Kidney (tissue), 13 donors: ENCODE measurements at regions not wholly inside any gene's neighbourhood (a gene's known extent, or its start where the extent isn't known, plus 50 kb on each side); places are given as distances from the start of the nearest gene placed in this dataset.

Source experiments
- DNase-seq, 5 donors: peaks; one replicate each; pipeline ENCODE4 v3.0.0-alpha.2; 2013 to 2020
- FAIRE-seq: peaks from 2 replicates; lab custom pipeline; 2012; peaks lifted over from hg19 to GRCh38; lab: Jason Lieb, UNC
- H3K27ac ChIP-seq, 2 donors: one replicate each; pipeline ENCODE4 v1.7.0; 2013; ENCODE audit warnings: low read depth in 2 of 2, low read length in 2 of 2, inconsistent platforms in 1 of 2
- H3K27me3 ChIP-seq: one replicate; pipeline ENCODE4 v1.7.1; 2013; ENCODE audit warnings: low read length, inconsistent platforms; ENCODE audit not compliant: control insufficient read depth, insufficient read depth
- H3K36me3 ChIP-seq, 3 donors: one replicate each; pipeline versions ENCODE4 v1.7.0 to v1.7.1; 2013; ENCODE audit warnings: low read length in 3 of 3, control low read depth in 1 of 3, inconsistent platforms in 1 of 3; ENCODE audit not compliant: insufficient read depth in 3 of 3, control insufficient read depth in 2 of 3
- H3K4me1 ChIP-seq, 3 donors: one replicate each; pipeline versions ENCODE4 v1.7.0 to v1.7.1; 2013; ENCODE audit warnings: low read length in 3 of 3, inconsistent platforms in 1 of 3, low read depth in 1 of 3; ENCODE audit not compliant: control insufficient read depth in 2 of 3, insufficient read depth in 2 of 3
- H3K4me3 ChIP-seq, 3 donors: one replicate each; pipeline versions ENCODE4 v1.7.0 to v1.8.1; 2013; ENCODE audit warnings: low read length in 3 of 3, control low read depth in 1 of 3, inconsistent platforms in 1 of 3
- H3K9ac ChIP-seq, 3 donors: one replicate each; pipeline versions ENCODE4 v1.7.0 to v1.7.1; 2013; ENCODE audit warnings: low read length in 3 of 3, control low read depth in 1 of 3, inconsistent platforms in 1 of 3
- H3K9me3 ChIP-seq, 3 donors: one replicate each; pipeline versions ENCODE4 v1.7.0 to v1.7.1; 2013; ENCODE audit warnings: low read length in 3 of 3, control low read depth in 1 of 3, inconsistent platforms in 1 of 3; ENCODE audit not compliant: control insufficient read depth in 2 of 3, insufficient read depth in 1 of 3
- intact Hi-C: fragments of 100-400 bp; cut with DNase I; formaldehyde crosslinking; loops from one replicate; pipeline ENCODE4 v1.11.1; 2022
- TF ChIP-seq, protein P1 (sequence below): IDR thresholded peaks from 3 replicates; pipeline ENCODE4 v1.5.1; 2012; ENCODE audit warnings: mild to moderate bottlenecking, moderate library complexity, borderline replicate concordance; ENCODE audit not compliant: insufficient read depth; ENCODE audit errors: extremely low read depth
- donor health status: control.
- donor health status: control.
- donor health status: control.
- donor health status: control.
- donor health status: control.
- donor health status: DM: yes; HTN: yes; CAD: no.
- donor health status: Normal renal cell carcinoma (clear cell type).

DNA sequence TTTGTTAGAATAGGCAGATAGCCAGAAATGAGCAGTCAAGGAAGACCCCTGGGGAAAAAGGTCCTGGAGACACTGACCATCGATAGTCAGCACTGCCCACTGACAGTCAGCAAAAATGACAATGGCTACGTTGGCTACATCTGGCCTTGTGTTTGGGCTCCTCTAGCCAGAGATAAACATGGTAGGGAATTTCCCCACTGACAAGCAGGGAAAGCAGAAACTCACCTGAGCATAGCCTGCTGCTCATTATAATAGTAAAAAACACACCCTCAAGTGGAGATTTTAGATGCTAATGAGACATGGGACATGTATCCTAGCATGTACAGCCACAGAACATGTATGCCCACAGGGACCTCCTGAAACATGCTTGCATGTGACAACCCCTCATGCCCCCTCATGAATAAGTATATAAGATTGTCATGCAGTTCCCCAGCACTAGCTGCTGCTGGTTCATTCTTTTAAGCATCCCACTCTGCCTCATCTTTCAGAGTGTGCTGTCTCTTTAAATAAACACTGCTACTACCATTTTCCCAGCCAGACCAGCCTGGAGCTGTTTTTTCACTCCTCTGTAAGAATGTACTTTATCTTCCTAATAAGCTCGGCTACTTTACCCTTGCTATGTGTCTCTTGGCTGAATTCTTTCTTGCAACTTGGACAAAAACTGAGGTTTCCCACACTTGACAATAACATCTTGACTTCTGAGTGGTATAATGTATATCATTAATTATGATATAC is 550.1 kb upstream of the CDH8 start:
- intact Hi-C loops, result no loop called here
- Histone ChIP-seq H3K9ac (no peak overlapping the region), H3K9me3 (no peaks in the 10 kb centered on the region), H3K4me3 (no peak overlapping the region), H3K36me3 (no peaks in the 10 kb centered on the region), H3K27me3 (no peaks in the 10 kb centered on the region), H3K27ac (no peak overlapping the region), H3K4me1 (no peaks in the 10 kb centered on the region)
- DNase-seq (no peak), FAIRE-seq (no peak)
- TF ChIP-seq, protein P1, sequence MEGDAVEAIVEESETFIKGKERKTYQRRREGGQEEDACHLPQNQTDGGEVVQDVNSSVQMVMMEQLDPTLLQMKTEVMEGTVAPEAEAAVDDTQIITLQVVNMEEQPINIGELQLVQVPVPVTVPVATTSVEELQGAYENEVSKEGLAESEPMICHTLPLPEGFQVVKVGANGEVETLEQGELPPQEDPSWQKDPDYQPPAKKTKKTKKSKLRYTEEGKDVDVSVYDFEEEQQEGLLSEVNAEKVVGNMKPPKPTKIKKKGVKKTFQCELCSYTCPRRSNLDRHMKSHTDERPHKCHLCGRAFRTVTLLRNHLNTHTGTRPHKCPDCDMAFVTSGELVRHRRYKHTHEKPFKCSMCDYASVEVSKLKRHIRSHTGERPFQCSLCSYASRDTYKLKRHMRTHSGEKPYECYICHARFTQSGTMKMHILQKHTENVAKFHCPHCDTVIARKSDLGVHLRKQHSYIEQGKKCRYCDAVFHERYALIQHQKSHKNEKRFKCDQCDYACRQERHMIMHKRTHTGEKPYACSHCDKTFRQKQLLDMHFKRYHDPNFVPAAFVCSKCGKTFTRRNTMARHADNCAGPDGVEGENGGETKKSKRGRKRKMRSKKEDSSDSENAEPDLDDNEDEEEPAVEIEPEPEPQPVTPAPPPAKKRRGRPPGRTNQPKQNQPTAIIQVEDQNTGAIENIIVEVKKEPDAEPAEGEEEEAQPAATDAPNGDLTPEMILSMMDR, result no peak

GRCh38 chr16:62585041-62585545 is 548.9 kb upstream of the CDH8 start:
- no peak for DNase-seq
- intact Hi-C loops, result no loop called here
- H3K9ac ChIP-seq, result no peak overlapping the region
- H3K27me3 ChIP-seq, result no peaks in the 10 kb centered on the region
- TF ChIP-seq, protein P1, result no peak
- no peaks in the 10 kb centered on the region for H3K36me3 ChIP-seq
- H3K9me3 ChIP-seq, result no peaks in the 10 kb centered on the region
- H3K4me1 ChIP-seq, result no peaks in the 10 kb centered on the region
- no peak for FAIRE-seq
- no peak overlapping the region for H3K4me3 ChIP-seq
- no peak overlapping the region for H3K27ac ChIP-seq

GRCh38 chr16:62583414-62583813 is 547.2 kb upstream of the CDH8 start:
- H3K27me3 ChIP-seq, result no peaks in the 10 kb centered on the region
- no peak overlapping the region for H3K4me3 ChIP-seq
- intact Hi-C loops, result no loop called here
- TF ChIP-seq, protein P1, result no peak
- DNase-seq, result no peak
- H3K4me1 ChIP-seq, result no peaks in the 10 kb centered on the region
- no peaks in the 10 kb centered on the region for H3K9me3 ChIP-seq
- no peaks in the 10 kb centered on the region for H3K36me3 ChIP-seq
- FAIRE-seq, result no peak
- H3K9ac ChIP-seq, result no peak overlapping the region
- H3K27ac ChIP-seq, result no peak overlapping the region
